ENCODE measurements at regions not wholly inside any gene's neighbourhood (a gene's known extent, or its start where the extent isn't known, plus 50 kb on each side); places are given as distances from the start of the nearest gene placed in this dataset.

- Histone ChIP-seq H4K20me1 (ENCODE audit: control insufficient read depth, insufficient read depth) (no peaks in the 10 kb centered on the region), H3K27ac (ENCODE audit: control insufficient read depth, insufficient read depth) (no peak overlapping the region), H3K36me3 (ENCODE audit: control insufficient read depth in 2 of 2, insufficient read depth in 2 of 2, low read length in 1 of 2) (no peaks in the 10 kb centered on the region), H3K4me2 (ENCODE audit: control insufficient read depth, insufficient read depth) (no peak overlapping the region), H3K4me3 (no peak overlapping the region), H3K9ac (ENCODE audit: control insufficient read depth, insufficient read depth, low read length) (no peak overlapping the region), H3K79me2 (ENCODE audit: control insufficient read depth, insufficient read depth, low read length) (no peaks in the 10 kb centered on the region), H3K4me1 (ENCODE audit: control insufficient read depth, insufficient read depth, low read length) (no peaks in the 10 kb centered on the region), H3K9me3 (replicated peaks; ENCODE audit: control insufficient read depth, insufficient read depth, low read length) (no peaks in the 10 kb centered on the region; the same call in 2 of the 3 replicates), H2AFZ (ENCODE audit: control insufficient read depth, low read depth, low read length) (no peak overlapping the region), H3K27me3 (replicated peaks in 1 of 2; ENCODE audit: control insufficient read depth in 2 of 2, insufficient read depth in 2 of 2, low read length in 1 of 2) (no peaks in the 10 kb centered on the region)
- in situ Hi-C loops (cut with MboI) = no loop called here
- DNase-seq (ENCODE audit: low read depth, low spot score) (peak; percentile 13), FAIRE-seq (no peak), ATAC-seq (peak; percentile 43)
- intact Hi-C loops (cut with micrococcal nuclease; ENCODE audit: unreplicated experiment) = no loop called here
- WGBS (ENCODE audit: insufficient coverage, insufficient replicate concordance, low lambda C conversion rate, missing lambda C conversion rate) = 19% methylated on average over 2 of the region's 2 CpGs
- TF ChIP-seq EP300 (IDR thresholded peaks at IDR 0.05; ENCODE audit: borderline replicate concordance in 1 of 2, control insufficient read depth in 1 of 2, low read depth in 2 of 2, low read length in 2 of 2) (peak in 1 of 2 experiments; percentile 23; a peak in 1 of 4 replicates), PBX3 (IDR thresholded peaks at IDR 0.05; ENCODE audit: insufficient replicate concordance, low read depth, low read length) (no peak), IKZF2 (IDR thresholded peaks at IDR 0.05) (peak; percentile 22 to 58; a peak in 2 of 4 replicates), CBX5 (IDR thresholded peaks at IDR 0.05; ENCODE audit: low read depth) (no peak), STAT3 (IDR thresholded peaks at IDR 0.05; ENCODE audit: low read depth, low read length) (no peak), MTA2 (IDR thresholded peaks at IDR 0.05; ENCODE audit: low read depth) (peak; percentile 38; the same call in 1 of the 2 replicates), RELB (IDR thresholded peaks at IDR 0.05; ENCODE audit: low read depth) (0 out of 2 replicates have a peak, but pooled peaks have one; percentile 21), IRF4 (IDR thresholded peaks at IDR 0.05; ENCODE audit: low read depth, low read length) (no peak), RUNX3 (IDR thresholded peaks at IDR 0.05; ENCODE audit: low read length) (peak; percentile 69), SPI1 (IDR thresholded peaks at IDR 0.05; ENCODE audit: borderline replicate concordance, insufficient read depth, low read depth, low read length) (peak; percentile 28; the same call in 1 of the 2 replicates), MEF2A (IDR thresholded peaks at IDR 0.05; ENCODE audit: insufficient read depth, low read depth, low read length) (no peak), BRCA1 (IDR thresholded peaks at IDR 0.05; ENCODE audit: low read depth, low read length) (no peak), MLLT1 (IDR thresholded peaks at IDR 0.05) (peak; percentile 80)
- ChIA-PET RAD21 (ENCODE audit: unreplicated experiment) (no interaction called here), POLR2A (no interaction called here), CTCF (no interaction called here), SMC1A (ENCODE audit: uncharacterized antibody, unreplicated experiment) (no interaction called here)
- no TSS peak for BruUV-seq (replicated peaks)
Measured at GRCh38 chr9:3656224-3656623, 130.4 kb upstream of the RFX3 start.
